BJ (cell line): ENCODE measurements at regions not wholly inside any gene's neighbourhood (a gene's known extent, or its start where the extent isn't known, plus 50 kb on each side); places are given as distances from the start of the nearest gene placed in this dataset.

Experiments used
- CTCF ChIA-PET: fragments of 350-600 bp; formaldehyde crosslinking; extraction: SDS; loops from one replicate; lab custom pipeline; 2021; ENCODE audit warnings: antibody characterized with exemption, inconsistent platforms; lab: Yijun Ruan, JAX
- POLR2A ChIA-PET: fragments of 300-600 bp; sonication (Branson Sonifier 250); formaldehyde crosslinking; extraction: SDS; loops from one replicate; lab custom pipeline; 2021; ENCODE audit warnings: antibody characterized with exemption; lab: Charles Lee
- DNase-seq: peaks from one replicate; pipeline ENCODE4 v3.0.0-alpha.2; 2011; ENCODE audit warnings: low read depth
- H3K27me3 ChIP-seq: 2 replicates; pipeline ENCODE4 v1.6.0; 2011; ENCODE audit warnings: low read length; ENCODE audit not compliant: control insufficient read depth, insufficient read depth
- H3K36me3 ChIP-seq: 2 replicates; pipeline ENCODE4 v1.5.1; 2011; ENCODE audit warnings: low read length; ENCODE audit not compliant: control insufficient read depth, insufficient read depth
- H3K4me3 ChIP-seq: 2 replicates; pipeline ENCODE4 v1.5.1; 2011; ENCODE audit warnings: low read depth, mild to moderate bottlenecking, control low read depth, low read length
- CTCF ChIP-seq: IDR thresholded peaks from 2 replicates; pipeline ENCODE4 v1.5.1; 2011; ENCODE audit warnings: low read depth, mild to moderate bottlenecking, control low read depth, inconsistent platforms, low read length, moderate library complexity; ENCODE audit not compliant: insufficient read depth

- ChIA-PET CTCF (no interaction called here), POLR2A (no interaction called here)
- TF ChIP-seq CTCF: no peak
- DNase-seq: no peak
- no peaks in the 10 kb centered on the region for H3K36me3 ChIP-seq
- H3K27me3 ChIP-seq: peaks cover 15% of the 10 kb centered on the region
- H3K4me3 ChIP-seq: no peak overlapping the region
These were observed 75.3 kb upstream of the GRB10 start for GRCh38 chr7:50857804-50858489.

GRCh38 chr7:50856806-50857205 is 74.1 kb upstream of the GRB10 start:
- TF ChIP-seq CTCF: no peak
- Histone ChIP-seq H3K4me3 (no peak overlapping the region), H3K27me3 (peaks cover 18% of the 10 kb centered on the region), H3K36me3 (no peaks in the 10 kb centered on the region)
- ChIA-PET POLR2A (no interaction called here), CTCF (no interaction called here)
- DNase-seq: no peak

GRCh38 chr7:50856231-50856630 is 73.5 kb upstream of the GRB10 start:
- no peaks in the 10 kb centered on the region for H3K36me3 ChIP-seq
- peaks cover 18% of the 10 kb centered on the region for H3K27me3 ChIP-seq
- no peak overlapping the region for H3K4me3 ChIP-seq
- CTCF ChIA-PET: no interaction called here
- no peak for DNase-seq
- POLR2A ChIA-PET: no interaction called here
- no peak for TF ChIP-seq CTCF

- CTCF ChIA-PET: no interaction called here
These were observed 72.8 kb upstream of the GRB10 start for GRCh38 chr7:50855526-50855925.

GRCh38 chr7:50854831-50855230 is 72.1 kb upstream of the GRB10 start:
- ChIA-PET POLR2A (no interaction called here), CTCF (no interaction called here)
- H3K27me3 ChIP-seq: peaks cover 18% of the 10 kb centered on the region
- H3K36me3 ChIP-seq: no peaks in the 10 kb centered on the region
- H3K4me3 ChIP-seq: no peak overlapping the region
- no peak for TF ChIP-seq CTCF
- DNase-seq: no peak

More at GRCh38 chr7:50855526-50855925, 72.8 kb upstream of the GRB10 start:
- Histone ChIP-seq H3K4me3 (no peak overlapping the region), H3K27me3 (peaks cover 18% of the 10 kb centered on the region), H3K36me3 (no peaks in the 10 kb centered on the region)
- TF ChIP-seq CTCF: no peak
- no peak for DNase-seq
- POLR2A ChIA-PET: no interaction called here
